ENCODE measurements at regions not wholly inside any gene's neighbourhood (a gene's known extent, or its start where the extent isn't known, plus 50 kb on each side); places are given as distances from the start of the nearest gene placed in this dataset.

- Mint-ChIP-seq H3K27ac (no peak overlapping the region), H3K4me1 (no peaks in the 10 kb centered on the region), H3K4me3 (no peak overlapping the region), H3K27me3 (ENCODE audit: low read depth in 3 of 3) (peaks cover 0 to 4% (median 0%) of the 10 kb centered on the region in 3 donors), H3K36me3 (no peaks in the 10 kb centered on the region), H3K9me3 (peaks cover 0 to 23% (median 12%) of the 10 kb centered on the region in 6 donors)
- DNase-seq, result no peak
Measured at GRCh38 chr3:180278583-180279188, 241.9 kb upstream of the PEX5L start.

DNA sequence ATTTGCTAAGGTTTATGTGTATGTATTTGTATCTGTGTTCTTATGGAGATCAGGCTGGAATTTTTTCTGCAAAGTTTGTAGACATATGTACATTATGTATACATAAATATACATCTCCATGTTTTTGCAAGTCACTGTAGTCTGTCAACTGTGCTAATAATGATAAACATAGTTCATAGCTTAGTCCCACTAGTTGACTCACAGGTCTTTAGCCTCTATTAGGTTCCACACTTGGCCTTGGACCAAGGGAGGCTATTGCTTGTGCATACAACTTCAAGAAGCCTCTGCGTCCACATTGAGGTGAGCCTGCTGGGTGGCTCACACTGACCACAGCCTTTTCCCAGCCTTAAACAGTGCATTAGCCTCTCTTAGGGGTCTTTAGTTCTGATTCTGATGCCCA is 243.8 kb upstream of the PEX5L start:
- Mint-ChIP-seq H3K9me3 (peaks cover 0 to 21% (median 10%) of the 10 kb centered on the region in 6 donors), H3K27me3 (ENCODE audit: low read depth in 3 of 3) (peaks cover 0 to 2% (median 0%) of the 10 kb centered on the region in 3 donors), H3K27ac (no peak overlapping the region), H3K4me3 (no peak overlapping the region), H3K36me3 (no peaks in the 10 kb centered on the region), H3K4me1 (no peaks in the 10 kb centered on the region)
- no peak for DNase-seq

DNA sequence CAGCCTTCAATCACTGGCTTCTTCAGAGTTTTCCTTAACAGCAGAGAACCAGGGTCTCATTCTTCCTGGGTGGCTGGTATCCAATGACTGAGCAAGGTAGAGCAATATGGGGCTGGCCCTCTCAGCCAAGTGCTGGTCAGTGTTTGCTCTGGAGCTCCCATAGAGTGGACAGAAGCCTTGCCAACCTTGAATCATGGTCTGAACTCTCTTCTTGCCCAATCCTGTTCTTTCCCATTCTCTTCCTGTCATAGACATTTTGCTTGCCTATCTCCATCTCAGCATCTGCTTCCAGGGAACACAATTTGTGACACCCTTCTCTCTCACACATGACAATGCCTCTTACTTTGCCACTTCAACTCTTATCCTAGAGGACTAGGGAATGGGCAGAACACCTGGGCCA is 245.6 kb upstream of the PEX5L start:
- Mint-ChIP-seq H3K36me3 (no peaks in the 10 kb centered on the region), H3K27ac (no peak overlapping the region), H3K4me3 (no peak overlapping the region), H3K27me3 (ENCODE audit: low read depth in 3 of 3) (peaks cover 0 to 2% (median 0%) of the 10 kb centered on the region in 3 donors), H3K9me3 (peaks cover 0 to 15% (median 8%) of the 10 kb centered on the region in 6 donors), H3K4me1 (no peaks in the 10 kb centered on the region)
- DNase-seq, result no peak

- DNase-seq, result no peak
- peaks cover 0 to 2% (median 0%) of the 10 kb centered on the region in 3 donors for H3K27me3 Mint-ChIP-seq (ENCODE audit: low read depth in 3 of 3)
- H3K36me3 Mint-ChIP-seq, result no peaks in the 10 kb centered on the region
- H3K9me3 Mint-ChIP-seq, result peaks cover 0 to 14% (median 6%) of the 10 kb centered on the region in 6 donors
- H3K27ac Mint-ChIP-seq, result no peak overlapping the region
- H3K4me3 Mint-ChIP-seq, result no peak overlapping the region
- H3K4me1 Mint-ChIP-seq, result no peaks in the 10 kb centered on the region
Measured at GRCh38 chr3:180283251-180283650, 246.5 kb upstream of the PEX5L start.

DNA sequence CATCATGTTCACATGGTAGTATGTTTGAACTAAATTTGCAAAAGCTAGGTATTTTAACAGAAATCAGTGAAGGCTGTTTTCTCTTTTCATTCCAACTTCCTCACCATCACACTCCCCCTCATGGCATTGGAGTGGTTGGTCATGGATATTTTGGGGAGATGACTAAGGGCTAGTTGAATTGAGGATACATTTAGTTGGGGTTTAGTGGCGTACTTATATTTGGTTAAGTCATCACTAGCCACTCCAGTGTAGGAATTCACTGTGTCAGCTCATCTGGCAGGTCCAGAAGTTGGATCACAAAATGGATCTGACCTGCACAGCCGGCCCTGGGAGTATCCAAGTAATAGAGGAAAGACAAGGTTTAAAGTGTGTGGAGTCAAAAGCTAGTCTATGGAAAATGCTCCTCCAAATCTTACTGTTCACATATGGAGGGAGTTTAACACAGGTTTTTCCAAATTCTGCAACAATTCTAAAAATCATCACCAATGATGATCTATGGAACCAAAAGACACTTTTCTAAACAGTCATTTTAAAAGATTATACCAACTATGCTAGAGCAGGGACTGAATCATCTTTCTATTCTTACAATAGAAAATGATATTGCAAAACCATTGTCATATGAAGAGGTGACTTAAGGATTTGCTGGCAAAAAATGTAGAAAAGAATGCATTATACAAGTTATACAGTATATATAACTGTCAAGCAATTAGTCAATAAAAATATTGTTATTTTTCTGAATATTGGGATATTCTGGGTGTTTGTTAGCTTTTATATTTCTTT is 247.8 kb upstream of the PEX5L start:
- Mint-ChIP-seq H3K4me3 (no peak overlapping the region), H3K36me3 (no peaks in the 10 kb centered on the region), H3K27ac (no peak overlapping the region), H3K27me3 (ENCODE audit: low read depth in 3 of 3) (peaks cover 0 to 2% (median 1%) of the 10 kb centered on the region in 3 donors), H3K4me1 (no peaks in the 10 kb centered on the region), H3K9me3 (peaks cover 0 to 14% (median 5%) of the 10 kb centered on the region in 6 donors)
- no peak for DNase-seq

- Mint-ChIP-seq H3K4me1 (no peaks in the 10 kb centered on the region), H3K9me3 (peaks cover 0 to 18% (median 5%) of the 10 kb centered on the region in 6 donors), H3K27me3 (ENCODE audit: low read depth in 3 of 3) (peaks cover 0 to 1% (median 1%) of the 10 kb centered on the region in 3 donors), H3K36me3 (no peaks in the 10 kb centered on the region), H3K27ac (no peak overlapping the region), H3K4me3 (no peak overlapping the region)
- DNase-seq, result no peak
Measured at GRCh38 chr3:180287703-180288102, 251.0 kb upstream of the PEX5L start.

DNA sequence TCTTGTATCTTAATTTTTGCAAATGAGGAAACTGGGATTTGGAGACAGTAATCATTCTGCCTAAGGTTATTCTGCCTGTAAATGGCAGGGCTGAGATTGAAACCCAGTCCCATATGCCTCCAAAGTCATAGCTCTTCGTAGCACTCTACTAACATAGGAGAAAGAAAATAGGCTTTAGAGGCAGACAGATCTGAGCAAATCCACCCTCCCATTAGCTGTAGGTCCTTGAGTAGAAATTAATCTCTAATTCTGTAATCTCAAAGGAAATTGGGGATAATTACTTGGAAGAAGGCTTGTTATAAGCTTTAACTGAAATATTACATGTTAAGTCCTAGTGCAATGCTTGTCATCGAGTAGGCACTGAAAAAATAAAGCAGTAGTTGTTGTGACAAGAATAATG is 252.1 kb upstream of the PEX5L start:
- H3K9me3 Mint-ChIP-seq, result peaks cover 0 to 18% (median 5%) of the 10 kb centered on the region in 6 donors
- H3K4me1 Mint-ChIP-seq, result no peaks in the 10 kb centered on the region
- no peak for DNase-seq
- H3K36me3 Mint-ChIP-seq, result no peaks in the 10 kb centered on the region
- H3K27ac Mint-ChIP-seq, result no peak overlapping the region
- H3K4me3 Mint-ChIP-seq, result no peak overlapping the region
- peaks cover 0 to 1% (median 1%) of the 10 kb centered on the region in 3 donors for H3K27me3 Mint-ChIP-seq (ENCODE audit: low read depth in 3 of 3)

DNA sequence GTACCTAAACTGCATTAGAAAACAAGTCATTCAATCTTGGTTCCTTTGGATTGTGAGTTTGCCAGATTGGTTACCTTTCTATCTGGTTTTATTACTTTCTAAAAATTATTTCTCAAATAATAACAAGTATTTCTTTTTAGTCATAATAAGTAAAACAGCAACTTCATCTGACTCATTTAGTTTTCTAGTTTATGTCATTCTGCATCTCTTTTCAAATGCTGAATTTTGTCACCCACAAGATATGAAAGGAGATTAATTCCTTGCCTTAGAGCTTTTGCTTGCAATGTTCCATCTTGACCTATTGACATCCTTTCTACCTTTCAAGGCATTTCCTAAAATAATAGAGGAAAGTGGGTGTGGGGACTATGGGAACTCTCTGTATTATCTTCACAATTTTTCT is 253.6 kb upstream of the PEX5L start:
- no peak for DNase-seq
- peaks cover 0 to 15% (median 4%) of the 10 kb centered on the region in 6 donors for H3K9me3 Mint-ChIP-seq
- H3K36me3 Mint-ChIP-seq, result no peaks in the 10 kb centered on the region
- H3K4me3 Mint-ChIP-seq, result no peak overlapping the region
- H3K27ac Mint-ChIP-seq, result no peak overlapping the region
- peaks cover 0 to 1% (median 1%) of the 10 kb centered on the region in 3 donors for H3K27me3 Mint-ChIP-seq (ENCODE audit: low read depth in 3 of 3)
- H3K4me1 Mint-ChIP-seq, result no peaks in the 10 kb centered on the region

GRCh38 chr3:180294282-180295027 is 257.7 kb upstream of the PEX5L start:
- no peak for DNase-seq
- Mint-ChIP-seq H3K27ac (no peak overlapping the region), H3K27me3 (ENCODE audit: low read depth in 3 of 3) (peaks cover 0 to 4% (median 0%) of the 10 kb centered on the region in 3 donors), H3K4me3 (no peak overlapping the region), H3K36me3 (no peaks in the 10 kb centered on the region), H3K9me3 (peaks cover 3 to 8% (median 6%) of the 10 kb centered on the region in 6 donors), H3K4me1 (no peaks in the 10 kb centered on the region)

DNA sequence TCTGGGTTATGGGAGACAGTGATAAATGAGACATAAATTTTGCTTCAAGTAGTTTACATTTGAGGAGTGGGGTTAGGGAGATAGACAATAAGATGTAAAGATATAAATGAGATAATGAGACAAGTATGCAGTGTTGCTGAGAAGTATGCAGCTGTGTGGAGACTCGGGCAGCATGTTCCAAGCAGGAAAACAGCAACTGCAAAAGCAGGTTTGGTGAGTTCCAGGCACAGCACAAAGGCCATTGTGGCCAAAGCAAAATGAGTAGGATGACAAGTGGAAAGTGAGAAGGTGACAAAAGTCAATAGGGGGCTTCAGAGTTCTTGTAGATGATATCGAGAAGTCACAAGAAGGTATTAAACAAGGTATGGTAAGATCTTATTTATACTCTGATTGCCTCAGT is 259.1 kb upstream of the PEX5L start:
- H3K36me3 Mint-ChIP-seq, result no peaks in the 10 kb centered on the region
- no peak for DNase-seq
- H3K4me1 Mint-ChIP-seq, result no peaks in the 10 kb centered on the region
- H3K9me3 Mint-ChIP-seq, result peaks cover 3 to 18% (median 6%) of the 10 kb centered on the region in 6 donors
- no peak overlapping the region for H3K27ac Mint-ChIP-seq
- H3K4me3 Mint-ChIP-seq, result no peak overlapping the region
- peaks cover 0 to 4% (median 0%) of the 10 kb centered on the region in 3 donors for H3K27me3 Mint-ChIP-seq (ENCODE audit: low read depth in 3 of 3)

GRCh38 chr3:180296971-180297370 is 260.2 kb upstream of the PEX5L start:
- Mint-ChIP-seq H3K4me1 (no peaks in the 10 kb centered on the region), H3K27me3 (ENCODE audit: low read depth in 3 of 3) (peaks cover 0 to 2% (median 0%) of the 10 kb centered on the region in 3 donors), H3K4me3 (no peak overlapping the region), H3K27ac (no peak overlapping the region), H3K36me3 (no peaks in the 10 kb centered on the region), H3K9me3 (peaks cover 3 to 21% (median 6%) of the 10 kb centered on the region in 6 donors)
- no peak for DNase-seq

DNA sequence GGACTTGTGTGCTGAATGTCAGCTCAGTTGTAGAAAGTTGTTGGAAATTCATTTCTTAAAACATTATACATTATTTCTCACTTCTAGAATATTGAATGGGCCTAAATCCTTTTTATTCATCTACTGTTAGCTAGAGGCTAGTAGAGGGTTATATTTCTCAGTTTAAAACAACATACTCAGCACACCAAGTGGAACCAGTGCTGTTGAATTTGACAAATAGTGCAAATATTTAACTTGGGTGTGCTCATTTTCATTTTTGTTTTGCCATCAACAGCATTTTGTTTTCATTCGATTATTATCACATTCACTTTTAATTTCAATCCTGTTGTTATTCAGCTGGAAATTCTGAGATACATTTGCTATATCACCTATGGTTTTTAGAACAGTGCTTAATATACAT is 269.4 kb upstream of the PEX5L start:
- Mint-ChIP-seq H3K27ac (no peak overlapping the region), H3K27me3 (ENCODE audit: low read depth in 3 of 3) (peaks cover 0 to 1% (median 0%) of the 10 kb centered on the region in 3 donors), H3K4me1 (no peaks in the 10 kb centered on the region), H3K36me3 (no peaks in the 10 kb centered on the region), H3K4me3 (no peak overlapping the region), H3K9me3 (peaks cover 0 to 17% (median 4%) of the 10 kb centered on the region in 6 donors)
- DNase-seq, result no peak

- Mint-ChIP-seq H3K4me1 (no peaks in the 10 kb centered on the region), H3K4me3 (no peak overlapping the region), H3K27ac (no peak overlapping the region), H3K27me3 (ENCODE audit: low read depth in 3 of 3) (peaks cover 0 to 1% (median 0%) of the 10 kb centered on the region in 3 donors), H3K9me3 (peaks cover 0 to 17% (median 4%) of the 10 kb centered on the region in 6 donors), H3K36me3 (no peaks in the 10 kb centered on the region)
- DNase-seq, result no peak
Measured at GRCh38 chr3:180306691-180307090, 270.0 kb upstream of the PEX5L start.

GRCh38 chr3:180311242-180311641 is 274.5 kb upstream of the PEX5L start:
- DNase-seq, result no peak
- Mint-ChIP-seq H3K9me3 (peaks cover 0 to 17% (median 4%) of the 10 kb centered on the region in 6 donors), H3K4me1 (no peaks in the 10 kb centered on the region), H3K36me3 (no peaks in the 10 kb centered on the region), H3K27ac (no peak overlapping the region), H3K27me3 (ENCODE audit: low read depth in 3 of 3) (peaks cover 0 to 2% (median 0%) of the 10 kb centered on the region in 3 donors), H3K4me3 (no peak overlapping the region)
